GM21381 (cell line): ENCODE measurements at regions not wholly inside any gene's neighbourhood (a gene's known extent, or its start where the extent isn't known, plus 50 kb on each side); places are given as distances from the start of the nearest gene placed in this dataset.
"Not testable (repeated sequence)": the region's sequence is repeated elsewhere in the genome, so short reads cannot be mapped to it uniquely, and the experiment has no call there.

ENCODE experiments used
- ATAC-seq: cut with Tn5 transposase; IDR thresholded peaks from one replicate; pipeline ENCODE4 v1.9.1; 2021; ENCODE audit warnings: mild to moderate bottlenecking, moderate library complexity; ENCODE audit not compliant: unreplicated experiment

- ATAC-seq: not testable (repeated sequence)
Measured at GRCh38 chr6:27827477-27827876, 84.7 kb downstream of the OR2B2 start.

GRCh38 chr6:27826612-27826985 lies 85.6 kb downstream of the OR2B2 start:
- ATAC-seq: not testable (repeated sequence)

- ATAC-seq: not testable (repeated sequence)
Measured at GRCh38 chr6:27825848-27826611, 86.2 kb downstream of the OR2B2 start.

DNA sequence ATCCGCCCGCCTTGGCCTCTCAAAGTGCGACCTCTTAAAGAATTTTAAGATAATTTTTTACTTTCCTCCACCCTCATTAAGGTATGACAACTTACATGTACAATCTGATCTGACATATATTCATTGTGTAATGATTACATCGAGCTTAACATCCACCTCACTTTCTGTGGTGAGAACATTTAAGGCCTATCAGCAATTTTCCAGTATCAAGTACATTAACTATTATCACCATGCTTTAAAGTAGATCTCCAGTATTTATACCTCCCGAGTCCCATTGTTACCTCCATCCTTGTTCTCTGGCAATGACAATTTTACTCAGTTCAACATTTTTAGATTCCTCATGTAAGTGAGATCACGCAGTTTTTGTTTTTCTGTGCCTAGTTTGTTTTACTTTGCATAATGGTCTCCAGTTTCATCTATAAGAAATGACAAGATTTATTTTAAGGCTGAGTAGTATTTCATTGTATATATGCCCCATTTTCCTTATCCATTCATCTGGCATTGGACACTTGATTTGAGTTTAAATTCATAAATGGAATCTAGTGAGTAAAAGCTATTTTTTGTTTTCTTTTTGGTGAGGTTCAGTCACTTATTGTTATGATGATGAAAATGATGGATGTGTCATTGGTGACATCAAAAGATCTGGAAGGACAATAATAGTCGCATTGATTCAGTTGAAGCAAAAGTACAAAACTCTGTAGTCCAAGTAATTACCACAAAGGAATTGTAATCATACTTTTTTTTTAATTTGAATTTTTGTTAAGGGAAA lies 87.0 kb downstream of the OR2B2 start:
- ATAC-seq: peak; percentile 2

- not testable (repeated sequence) for ATAC-seq
Measured at GRCh38 chr6:27824211-27825024, 87.8 kb downstream of the OR2B2 start.

DNA sequence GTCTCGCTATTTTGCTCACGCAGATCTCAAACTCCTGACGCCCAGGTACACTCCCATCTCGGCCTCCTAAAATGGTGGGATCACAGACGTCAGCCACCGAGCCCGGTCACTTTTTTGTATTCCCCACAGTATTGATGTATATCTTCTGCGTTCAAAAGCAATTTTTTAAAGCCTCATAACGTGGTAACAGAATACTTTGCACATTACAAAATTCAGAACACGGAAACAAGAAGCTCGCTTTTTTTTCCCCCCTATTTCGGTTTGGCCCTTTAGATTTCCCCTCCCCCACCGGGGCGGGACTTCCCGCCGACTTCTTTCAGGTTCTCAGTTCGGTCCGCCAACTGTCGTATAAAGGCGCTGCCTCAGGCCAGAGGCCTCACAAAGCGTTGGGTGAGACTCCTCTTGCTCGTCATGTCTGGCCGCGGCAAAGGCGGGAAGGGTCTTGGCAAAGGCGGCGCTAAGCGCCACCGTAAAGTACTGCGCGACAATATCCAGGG lies 88.4 kb downstream of the OR2B2 start:
- ATAC-seq: peak; percentile 67

DNA sequence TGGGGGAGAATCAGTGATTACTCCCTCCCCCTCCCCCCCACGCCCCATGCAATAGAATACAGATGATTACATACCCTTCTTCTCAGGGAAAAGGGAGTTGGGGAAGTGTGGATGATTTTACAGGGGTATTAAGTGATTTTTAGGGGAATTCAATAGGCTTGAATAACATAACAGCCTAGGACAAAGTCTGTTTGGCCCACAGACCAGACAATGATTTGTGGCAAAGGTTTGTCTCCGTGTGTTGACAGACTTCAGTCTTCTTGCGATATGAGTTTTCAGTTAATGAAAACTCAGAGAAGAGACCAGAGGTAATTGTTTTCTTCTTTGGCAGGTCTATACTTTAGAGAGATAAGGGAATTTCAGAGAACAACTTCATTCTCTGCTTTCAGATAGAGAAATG lies 95.3 kb downstream of the OR2B2 start:
- ATAC-seq: no peak

GRCh38 chr6:27814665-27815424 lies 97.4 kb downstream of the OR2B2 start:
- ATAC-seq: peak; percentile 47

- ATAC-seq: peak; percentile 6
Measured at GRCh38 chr6:27814415-27814664, 97.9 kb downstream of the OR2B2 start.

DNA sequence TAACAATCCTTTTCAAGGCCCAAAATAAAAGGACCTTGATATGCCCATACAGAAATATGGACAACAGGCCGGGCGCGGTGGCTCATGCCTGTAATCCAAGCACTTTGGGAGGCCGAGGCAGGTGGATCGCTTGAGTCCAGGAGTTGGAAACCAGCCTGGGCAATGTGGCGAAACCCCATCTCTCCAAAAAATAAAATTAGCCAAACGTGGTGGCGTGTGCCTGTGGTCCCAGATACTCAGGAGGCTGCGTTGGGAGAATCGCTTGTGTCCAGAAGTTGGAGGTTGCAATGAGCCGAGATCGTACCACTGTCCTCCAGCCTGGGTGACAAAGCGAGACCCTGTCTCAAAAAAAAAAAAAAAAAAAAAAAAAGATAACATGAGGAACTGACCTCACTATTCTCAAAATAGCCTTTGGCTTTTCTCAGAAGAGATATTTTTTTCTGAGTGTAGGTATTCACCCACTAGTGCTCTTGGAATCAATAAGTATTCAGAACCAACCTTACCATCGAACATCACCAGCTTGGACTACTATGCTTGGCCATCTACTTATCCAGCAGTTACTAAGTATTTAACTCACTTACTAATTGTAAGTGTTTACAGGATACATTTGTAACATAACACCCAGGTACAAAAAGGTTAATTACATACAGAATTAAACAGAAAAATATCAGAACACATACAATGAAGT lies 99.2 kb downstream of the OR2B2 start:
- no peak for ATAC-seq

- ATAC-seq: no peak
Measured at GRCh38 chr6:27812078-27812804, 100.0 kb downstream of the OR2B2 start.

GRCh38 chr6:27811451-27811772 lies 100.8 kb downstream of the OR2B2 start:
- no peak for ATAC-seq

DNA sequence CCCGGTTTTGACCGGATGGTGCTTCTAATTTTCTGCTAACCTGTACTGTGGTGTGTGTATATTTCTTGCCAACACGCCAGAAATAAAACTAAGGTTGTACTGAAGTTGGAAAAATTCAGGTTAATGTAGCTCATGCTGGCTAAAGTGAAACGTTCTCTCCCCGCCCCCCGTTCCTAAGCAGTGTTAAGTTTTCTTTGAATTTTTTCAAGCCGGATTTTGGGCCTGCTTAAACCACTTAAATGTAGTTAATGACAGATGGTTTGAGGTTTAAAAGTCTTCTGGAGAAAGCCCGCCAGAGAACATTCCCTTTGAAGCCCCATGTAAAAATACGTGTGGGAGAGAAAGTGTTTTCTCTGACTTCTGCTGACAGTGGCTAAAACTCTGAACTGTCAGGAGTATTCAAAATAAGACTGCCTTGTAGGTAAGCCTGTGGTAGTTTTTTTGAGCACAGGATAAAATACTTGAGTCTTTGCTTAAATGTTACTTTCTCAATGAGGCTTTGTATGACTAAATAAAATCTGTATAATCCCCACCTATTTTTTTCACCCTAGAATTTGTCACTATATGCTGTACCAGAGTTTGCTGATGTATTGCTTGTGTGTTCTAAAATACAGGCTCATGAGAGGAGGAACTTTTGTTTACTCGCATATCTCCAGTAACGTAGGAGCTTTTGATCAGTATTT lies 101.3 kb downstream of the OR2B2 start:
- ATAC-seq: no peak

DNA sequence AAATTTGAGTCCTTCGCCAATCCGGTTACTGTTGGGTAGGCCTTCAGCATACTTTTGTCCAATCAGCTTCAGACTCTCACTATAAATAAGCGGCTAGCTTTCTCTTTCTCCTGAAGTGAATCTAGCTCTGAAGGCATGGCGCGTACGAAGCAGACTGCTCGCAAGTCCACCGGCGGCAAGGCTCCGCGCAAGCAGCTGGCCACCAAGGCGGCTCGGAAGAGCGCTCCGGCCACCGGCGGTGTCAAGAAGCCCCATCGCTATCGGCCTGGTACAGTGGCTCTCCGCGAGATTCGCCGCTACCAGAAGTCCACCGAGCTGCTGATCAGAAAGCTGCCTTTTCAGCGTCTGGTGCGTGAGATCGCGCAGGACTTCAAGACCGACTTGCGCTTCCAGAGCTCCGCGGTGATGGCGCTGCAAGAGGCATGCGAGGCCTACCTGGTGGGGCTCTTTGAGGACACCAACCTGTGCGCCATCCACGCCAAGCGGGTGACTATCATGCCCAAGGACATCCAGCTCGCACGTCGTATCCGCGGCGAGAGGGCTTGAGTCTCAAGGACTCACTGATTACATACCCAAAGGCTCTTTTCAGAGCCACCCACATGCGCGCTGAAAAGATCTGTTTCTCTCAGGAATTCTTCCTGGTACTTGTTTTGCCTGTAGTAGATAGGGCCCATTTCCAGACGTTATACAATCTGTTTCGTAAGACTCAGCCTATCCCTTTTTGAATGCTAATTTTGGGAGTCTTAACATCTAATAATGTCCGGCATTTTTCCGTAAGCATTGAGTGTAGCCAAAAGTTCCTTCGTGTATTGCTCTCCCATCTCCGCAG lies 102.0 kb downstream of the OR2B2 start:
- ATAC-seq: peak; percentile 31

- ATAC-seq: no peak
Measured at GRCh38 chr6:27809067-27809938, 102.9 kb downstream of the OR2B2 start.

GRCh38 chr6:27808242-27809066 lies 103.7 kb downstream of the OR2B2 start:
- peak; percentile 5 for ATAC-seq
